Hematopoietic multipotent progenitor cell (in vitro differentiated cells): ENCODE measurements at regions not wholly inside any gene's neighbourhood (a gene's known extent, or its start where the extent isn't known, plus 50 kb on each side); places are given as distances from the start of the nearest gene placed in this dataset.
"Not testable (repeated sequence)": the region's sequence is repeated elsewhere in the genome, so short reads cannot be mapped to it uniquely, and the experiment has no call there.

Experiments used
- DNase-seq, 3 donors: peaks; one replicate each; pipeline ENCODE4 v3.0.0-alpha.2; 2011 to 2015; ENCODE audit warnings: low read depth in 2 of 3, low spot score in 2 of 3

GRCh38 chr5:158227314-158227713, 368.4 kb upstream of the CLINT1 start:
- not testable (repeated sequence) for DNase-seq

GRCh38 chr5:158226496-158226895, 367.6 kb upstream of the CLINT1 start:
- no peak for DNase-seq

GRCh38 chr5:158224253-158224652, 365.3 kb upstream of the CLINT1 start:
- no peak for DNase-seq

- DNase-seq: no peak
These were observed 364.2 kb upstream of the CLINT1 start for GRCh38 chr5:158223054-158223600.

GRCh38 chr5:158212917-158213316, 354.0 kb upstream of the CLINT1 start:
- DNase-seq: no peak

- no peak for DNase-seq
These were observed 353.3 kb upstream of the CLINT1 start for GRCh38 chr5:158212237-158212636.

GRCh38 chr5:158209219-158209908, 350.4 kb upstream of the CLINT1 start:
- DNase-seq: no peak

- no peak for DNase-seq
These were observed 348.8 kb upstream of the CLINT1 start for GRCh38 chr5:158207733-158208132.

- DNase-seq: no peak
These were observed 347.0 kb upstream of the CLINT1 start for GRCh38 chr5:158205992-158206391.

- DNase-seq: peak in 1 of 3 donors; percentile 4
These were observed 344.3 kb upstream of the CLINT1 start for GRCh38 chr5:158203261-158203660.

- no peak for DNase-seq
These were observed 343.9 kb upstream of the CLINT1 start for GRCh38 chr5:158202801-158203200.

- no peak for DNase-seq
These were observed 341.7 kb upstream of the CLINT1 start for GRCh38 chr5:158200619-158201018.

- DNase-seq: no peak
These were observed 339.7 kb upstream of the CLINT1 start for GRCh38 chr5:158198636-158199035.

GRCh38 chr5:158195416-158196210, 336.7 kb upstream of the CLINT1 start:
- no peak for DNase-seq

GRCh38 chr5:158194561-158194976, 335.6 kb upstream of the CLINT1 start:
- DNase-seq: peak in 1 of 3 donors; percentile 21

- DNase-seq: not testable (repeated sequence)
These were observed 334.4 kb upstream of the CLINT1 start for GRCh38 chr5:158193395-158193794.

GRCh38 chr5:158180407-158180806, 321.5 kb upstream of the CLINT1 start:
- no peak for DNase-seq

GRCh38 chr5:158179271-158179670, 320.3 kb upstream of the CLINT1 start:
- DNase-seq: no peak

GRCh38 chr5:158178535-158178934, 319.6 kb upstream of the CLINT1 start:
- no peak for DNase-seq

- DNase-seq: no peak
These were observed 318.2 kb upstream of the CLINT1 start for GRCh38 chr5:158177146-158177545.

GRCh38 chr5:158175934-158176481, 317.1 kb upstream of the CLINT1 start:
- no peak for DNase-seq
